ENCODE measurements at regions not wholly inside any gene's neighbourhood (a gene's known extent, or its start where the extent isn't known, plus 50 kb on each side); places are given as distances from the start of the nearest gene placed in this dataset.

DNA sequence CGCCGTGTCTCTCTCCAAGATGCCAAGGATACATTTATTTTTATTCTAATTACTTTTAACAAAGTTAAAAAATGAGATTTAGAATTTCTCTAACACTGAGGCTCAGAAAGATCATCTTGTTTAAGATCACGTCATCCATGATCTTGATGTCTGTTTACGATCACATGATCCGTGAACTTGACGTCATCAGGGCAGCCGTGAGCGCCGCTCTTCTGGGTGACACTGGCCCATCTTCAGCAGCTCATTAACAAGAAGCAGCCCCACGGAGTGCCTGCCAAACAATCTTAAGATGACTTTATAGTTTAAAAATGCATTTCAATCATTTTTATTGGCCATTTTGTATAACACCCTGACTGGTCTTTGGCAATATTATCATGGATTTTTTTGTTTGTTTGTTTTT lies 291.1 kb upstream of the PRKCQ start:
- DNase-seq = no peak
- Mint-ChIP-seq H3K4me3 (ENCODE audit: unreplicated experiment) (no peak overlapping the region), H3K27ac (ENCODE audit: unreplicated experiment) (no peak overlapping the region), H3K36me3 (ENCODE audit: insufficient read depth, unreplicated experiment) (no peaks in the 10 kb centered on the region), H3K4me1 (ENCODE audit: low read depth, unreplicated experiment) (no peaks in the 10 kb centered on the region), H3K27me3 (ENCODE audit: insufficient read depth, unreplicated experiment) (peaks cover 22% of the 10 kb centered on the region), H3K9me3 (ENCODE audit: unreplicated experiment) (no peaks in the 10 kb centered on the region)
- Histone ChIP-seq H3K4me3 (ENCODE audit: low read depth, low read length) (no peak overlapping the region), H3K9me3 (no peaks in the 10 kb centered on the region), H3K36me3 (ENCODE audit: control insufficient read depth, insufficient read depth, low read length) (no peaks in the 10 kb centered on the region), H3K4me1 (no peaks in the 10 kb centered on the region), H3K27me3 (replicated peaks; ENCODE audit: control insufficient read depth, insufficient read depth, low read length) (no peaks in the 10 kb centered on the region)
- POLR2A ChIA-PET = no interaction called here
- no TSS peak for BruUV-seq (replicated peaks)
- CTCF ChIA-PET = no interaction called here
- intact Hi-C loops (cut with micrococcal nuclease; ENCODE audit: unreplicated experiment) = no loop called here
- no peak for TF ChIP-seq CTCF (IDR thresholded peaks at IDR 0.05; ENCODE audit: insufficient read depth in 1 of 2, low read depth in 1 of 2, low read length in 1 of 2, severe bottlenecking in 1 of 2, unreplicated experiment in 1 of 2)

- Histone ChIP-seq H3K4me3 (ENCODE audit: low read depth, low read length) (no peak overlapping the region), H3K27me3 (replicated peaks; ENCODE audit: control insufficient read depth, insufficient read depth, low read length) (no peaks in the 10 kb centered on the region; the same call in 1 of the 2 replicates), H3K9me3 (no peaks in the 10 kb centered on the region), H3K4me1 (no peaks in the 10 kb centered on the region), H3K36me3 (ENCODE audit: control insufficient read depth, insufficient read depth, low read length) (no peaks in the 10 kb centered on the region)
- H3K4me3 Mint-ChIP-seq (ENCODE audit: unreplicated experiment) = no peak overlapping the region
- ChIA-PET POLR2A (no interaction called here), CTCF (no interaction called here)
- H3K27ac Mint-ChIP-seq (ENCODE audit: unreplicated experiment) = no peak overlapping the region
- H3K27me3 Mint-ChIP-seq (ENCODE audit: insufficient read depth, unreplicated experiment) = peaks cover 20% of the 10 kb centered on the region
- no TSS peak for BruUV-seq (replicated peaks)
- H3K36me3 Mint-ChIP-seq (ENCODE audit: insufficient read depth, unreplicated experiment) = no peaks in the 10 kb centered on the region
- no peak for TF ChIP-seq CTCF (IDR thresholded peaks at IDR 0.05; ENCODE audit: insufficient read depth in 1 of 2, low read depth in 1 of 2, low read length in 1 of 2, severe bottlenecking in 1 of 2, unreplicated experiment in 1 of 2)
- H3K4me1 Mint-ChIP-seq (ENCODE audit: low read depth, unreplicated experiment) = no peaks in the 10 kb centered on the region
- no peaks in the 10 kb centered on the region for H3K9me3 Mint-ChIP-seq (ENCODE audit: unreplicated experiment)
- no peak for DNase-seq
- intact Hi-C loops (cut with micrococcal nuclease; ENCODE audit: unreplicated experiment) = no loop called here
Measured at GRCh38 chr10:6868036-6868725, 288.1 kb upstream of the PRKCQ start.

DNA sequence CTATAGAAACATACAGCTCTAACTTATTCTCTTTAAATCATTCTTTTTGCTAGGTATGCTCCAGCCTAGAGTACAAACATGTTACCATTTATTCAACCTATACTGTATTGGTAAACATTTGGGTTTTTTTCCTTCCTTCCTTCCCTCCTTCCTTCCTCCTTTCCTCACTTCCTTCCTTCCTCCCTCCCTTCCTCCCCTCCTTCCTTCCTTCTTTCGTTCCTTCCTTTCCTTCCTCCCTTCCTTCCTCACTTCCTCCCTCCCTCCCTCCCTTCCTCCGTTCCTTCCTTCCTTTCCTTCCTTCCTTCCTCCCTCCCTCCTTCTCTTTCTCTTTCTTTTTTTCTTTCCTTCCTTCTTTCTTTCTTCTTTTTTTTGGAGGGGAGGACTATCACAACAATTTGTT lies 286.7 kb upstream of the PRKCQ start:
- H3K27me3 ChIP-seq (replicated peaks; ENCODE audit: control insufficient read depth, insufficient read depth, low read length) = no peaks in the 10 kb centered on the region; the same call in 1 of the 2 replicates
- no peaks in the 10 kb centered on the region for H3K4me1 Mint-ChIP-seq (ENCODE audit: low read depth, unreplicated experiment)
- intact Hi-C loops (cut with micrococcal nuclease; ENCODE audit: unreplicated experiment) = no loop called here
- DNase-seq = no peak
- H3K36me3 ChIP-seq (ENCODE audit: control insufficient read depth, insufficient read depth, low read length) = no peaks in the 10 kb centered on the region
- POLR2A ChIA-PET = no interaction called here
- CTCF ChIA-PET = no interaction called here
- H3K9me3 Mint-ChIP-seq (ENCODE audit: unreplicated experiment) = peaks cover 8% of the 10 kb centered on the region
- TF ChIP-seq CTCF (IDR thresholded peaks at IDR 0.05; ENCODE audit: insufficient read depth in 1 of 2, low read depth in 1 of 2, low read length in 1 of 2, severe bottlenecking in 1 of 2, unreplicated experiment in 1 of 2) = no peak
- no peak overlapping the region for H3K27ac Mint-ChIP-seq (ENCODE audit: unreplicated experiment)
- H3K4me1 ChIP-seq = no peaks in the 10 kb centered on the region
- H3K9me3 ChIP-seq = no peaks in the 10 kb centered on the region
- no peak overlapping the region for H3K4me3 ChIP-seq (ENCODE audit: low read depth, low read length)
- H3K4me3 Mint-ChIP-seq (ENCODE audit: unreplicated experiment) = no peak overlapping the region
- no peaks in the 10 kb centered on the region for H3K36me3 Mint-ChIP-seq (ENCODE audit: insufficient read depth, unreplicated experiment)
- peaks cover 17% of the 10 kb centered on the region for H3K27me3 Mint-ChIP-seq (ENCODE audit: insufficient read depth, unreplicated experiment)
- no TSS peak for BruUV-seq (replicated peaks)
